H1 (cell line): ENCODE measurements at regions not wholly inside any gene's neighbourhood (a gene's known extent, or its start where the extent isn't known, plus 50 kb on each side); places are given as distances from the start of the nearest gene placed in this dataset.

Source experiments
- POLR2A ChIP-seq, 2 experiments: IDR thresholded peaks; 1 replicate in 1 of 2; 2 replicates in 1 of 2; pipeline ENCODE4 v1.6.1; 2011; ENCODE audit warnings: low read depth in 2 of 2, low read length in 2 of 2, mild to moderate bottlenecking in 2 of 2; ENCODE audit errors: control extremely low read depth in 1 of 2
- POLR2AphosphoS5 ChIP-seq: IDR thresholded peaks from 2 replicates; pipeline ENCODE4 v1.6.1; 2011; ENCODE audit warnings: low read depth, low read length
- TF ChIP-seq, protein P1 (sequence below): IDR thresholded peaks from 2 replicates; pipeline ENCODE4 v1.6.1; 2012; ENCODE audit warnings: inconsistent platforms

DNA sequence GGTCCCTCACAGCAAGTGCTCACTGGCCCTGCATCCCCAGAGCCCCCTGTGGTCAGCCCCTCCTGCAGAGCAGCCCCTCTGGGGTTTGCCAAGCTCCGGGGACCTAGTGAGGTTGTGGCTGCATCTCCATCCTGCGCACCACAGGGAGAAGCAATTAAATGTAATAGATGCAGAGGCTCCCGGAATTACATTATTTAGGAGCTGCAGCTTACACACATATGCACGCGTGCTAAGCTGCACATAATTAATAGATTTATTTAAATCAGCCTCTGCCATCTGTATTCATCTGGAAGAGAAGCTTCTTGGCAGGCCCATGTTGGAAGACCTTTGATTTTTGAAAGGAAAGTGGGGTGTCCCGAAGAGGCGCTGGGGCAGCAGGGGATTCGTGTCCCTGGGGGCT, 1271.5 kb downstream of the BRD1 start:
- TF ChIP-seq, protein P1, sequence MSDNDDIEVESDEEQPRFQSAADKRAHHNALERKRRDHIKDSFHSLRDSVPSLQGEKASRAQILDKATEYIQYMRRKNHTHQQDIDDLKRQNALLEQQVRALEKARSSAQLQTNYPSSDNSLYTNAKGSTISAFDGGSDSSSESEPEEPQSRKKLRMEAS, result no peak
- TF ChIP-seq POLR2AphosphoS5 (no peak), POLR2A (IDR thresholded peaks at IDR 0.05; ENCODE audit: control extremely low read depth in 1 of 2, low read depth in 2 of 2, low read length in 2 of 2) (no peak)
